NCI-H526 treated with DMSO at 0.1 percent for 48 hours (cell line): ENCODE measurements at regions not wholly inside any gene's neighbourhood (a gene's known extent, or its start where the extent isn't known, plus 50 kb on each side); places are given as distances from the start of the nearest gene placed in this dataset.
"Not testable (repeated sequence)": the region's sequence is repeated elsewhere in the genome, so short reads cannot be mapped to it uniquely, and the experiment has no call there.

Experiments
- DNase-seq: peaks from one replicate; lab custom pipeline; 2025; lab: John Stamatoyannopoulos, UW

GRCh38 chr14:105857220-105857825 is 330.9 kb downstream of the TMEM121 start:
- DNase-seq = no peak

- DNase-seq = no peak
Observed at GRCh38 chr14:105857826-105858675, 331.7 kb downstream of the TMEM121 start.

GRCh38 chr14:105858676-105859025 is 332.3 kb downstream of the TMEM121 start:
- no peak for DNase-seq

- not testable (repeated sequence) for DNase-seq
Observed at GRCh38 chr14:105859073-105859716, 332.8 kb downstream of the TMEM121 start.

DNA sequence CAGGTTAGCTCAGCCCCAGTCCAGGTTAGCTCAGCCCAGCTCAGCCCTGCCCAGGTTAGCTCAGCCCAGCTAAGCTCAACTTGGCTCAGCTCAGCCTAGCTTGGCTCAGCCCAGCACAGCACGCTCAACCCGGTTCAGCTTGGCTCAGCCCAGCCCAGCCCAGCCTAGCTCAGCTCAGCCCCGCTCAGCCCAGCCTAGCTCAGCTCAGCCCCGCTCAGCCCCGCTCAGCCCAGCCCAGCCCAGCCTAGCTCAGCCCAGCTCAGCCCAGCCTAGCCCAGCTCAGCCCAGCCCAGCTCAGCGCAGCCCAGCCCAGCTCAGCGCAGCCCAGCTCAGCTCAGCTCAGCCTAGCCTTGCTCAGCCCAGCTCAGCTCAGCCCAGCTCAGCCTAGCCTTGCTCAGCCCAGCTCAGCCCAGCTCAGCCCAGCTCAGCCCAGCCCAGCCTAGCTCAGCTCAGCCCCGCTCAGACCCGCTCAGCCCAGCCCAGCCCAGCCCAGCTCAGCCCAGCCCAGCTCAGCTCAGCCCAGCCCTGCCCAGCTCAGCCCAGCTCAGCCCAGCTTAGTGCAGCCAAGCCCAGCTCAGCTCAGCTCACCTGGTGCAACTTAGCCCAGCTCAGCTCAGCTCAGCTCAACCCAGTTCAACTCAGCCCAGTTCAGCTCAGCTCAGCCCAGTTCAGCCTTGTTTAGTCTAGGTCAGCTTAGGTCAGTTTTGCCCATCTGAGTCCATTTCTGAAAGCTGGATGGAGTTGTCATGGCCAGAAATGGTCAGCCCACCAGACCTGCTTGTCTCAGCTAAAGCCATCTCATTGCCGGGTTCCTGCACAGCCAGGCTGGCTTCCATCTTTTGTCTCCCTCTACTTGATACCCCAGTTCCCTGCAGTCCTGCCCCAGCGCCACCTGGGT is 333.6 kb downstream of the TMEM121 start:
- no peak for DNase-seq

DNA sequence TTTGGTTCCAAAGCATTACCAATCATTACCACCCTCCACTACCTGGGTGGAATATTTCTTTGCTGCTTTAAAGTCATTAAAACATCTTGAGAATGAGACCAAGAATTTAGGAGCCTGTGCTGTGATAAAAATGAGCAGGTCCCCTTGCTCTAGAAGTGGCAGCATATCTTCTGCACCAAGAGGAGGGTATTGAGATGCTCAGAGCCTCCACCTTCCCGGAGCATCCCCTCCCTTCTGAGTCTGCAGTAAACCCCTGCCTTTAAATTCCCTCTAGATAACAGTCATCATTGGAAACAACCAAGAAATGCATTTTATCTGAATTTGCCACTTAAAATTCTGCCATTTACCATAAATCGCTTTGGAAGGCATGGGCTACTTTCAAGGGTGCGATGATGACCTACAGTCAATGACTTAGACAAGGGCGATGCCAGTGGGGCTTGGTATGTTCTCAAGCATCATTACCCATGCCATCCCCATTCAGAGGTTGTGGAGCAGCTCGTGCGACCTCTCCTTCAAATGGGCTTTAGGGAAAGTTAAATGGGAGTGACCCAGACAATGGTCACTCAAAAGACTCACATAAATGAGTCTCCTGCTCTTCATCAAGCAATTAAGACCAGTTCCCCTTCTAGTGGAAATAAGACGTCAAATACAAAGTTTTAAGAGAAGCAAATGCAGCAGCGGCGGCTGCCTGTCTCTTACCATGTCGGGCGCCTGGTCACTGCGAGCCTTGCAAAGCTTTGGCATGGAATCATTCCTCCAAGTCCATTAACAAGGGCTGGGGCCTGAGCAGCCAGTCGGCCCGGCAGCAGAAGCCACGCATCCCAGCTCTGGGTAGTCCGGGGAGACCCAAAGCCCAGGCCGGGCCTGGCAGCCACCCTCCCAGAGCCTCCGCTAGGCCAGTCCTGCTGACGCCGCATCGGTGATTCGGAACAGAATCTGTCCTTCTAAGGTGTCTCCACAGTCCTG is 334.5 kb downstream of the TMEM121 start:
- no peak for DNase-seq

- DNase-seq = no peak
Observed at GRCh38 chr14:105861985-105862465, 335.6 kb downstream of the TMEM121 start.

- no peak for DNase-seq
Observed at GRCh38 chr14:105862581-105863239, 336.3 kb downstream of the TMEM121 start.

- no peak for DNase-seq
Observed at GRCh38 chr14:105863296-105864108, 337.1 kb downstream of the TMEM121 start.

GRCh38 chr14:105864116-105864515 is 337.7 kb downstream of the TMEM121 start:
- DNase-seq = no peak

GRCh38 chr14:105864651-105865265 is 338.4 kb downstream of the TMEM121 start:
- no peak for DNase-seq

DNA sequence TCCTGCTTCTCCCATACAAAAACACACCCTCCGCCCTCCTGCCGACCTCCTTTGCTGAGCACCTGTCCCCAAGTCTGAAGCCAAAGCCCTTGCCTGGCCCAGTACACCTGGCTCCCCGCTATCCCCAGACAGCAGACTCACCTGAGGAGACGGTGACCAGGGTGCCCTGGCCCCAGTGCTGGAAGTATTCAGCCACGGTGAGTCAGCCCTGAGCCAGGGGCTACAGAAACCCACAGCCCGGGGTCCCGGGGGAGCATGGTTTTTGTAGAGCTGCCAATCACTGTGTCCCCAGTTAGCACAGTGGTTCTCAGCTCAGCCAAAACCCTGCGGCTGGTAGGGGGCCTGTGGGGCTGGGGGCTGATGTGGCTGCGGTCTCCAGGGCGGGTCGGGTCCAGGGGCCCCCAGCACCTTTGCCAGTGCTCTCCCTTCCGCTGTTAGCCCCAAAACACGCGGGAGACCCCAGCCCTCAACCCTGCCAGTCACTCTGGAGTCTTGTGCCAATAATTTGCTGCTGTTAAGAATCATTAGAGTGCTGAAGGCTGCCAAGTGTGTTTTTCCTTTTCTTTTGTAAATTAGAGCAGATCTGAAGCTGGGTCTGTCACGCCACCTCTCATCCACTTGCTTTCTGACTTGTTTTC is 339.0 kb downstream of the TMEM121 start:
- no peak for DNase-seq

GRCh38 chr14:105865904-105866840 is 339.8 kb downstream of the TMEM121 start:
- no peak for DNase-seq

DNA sequence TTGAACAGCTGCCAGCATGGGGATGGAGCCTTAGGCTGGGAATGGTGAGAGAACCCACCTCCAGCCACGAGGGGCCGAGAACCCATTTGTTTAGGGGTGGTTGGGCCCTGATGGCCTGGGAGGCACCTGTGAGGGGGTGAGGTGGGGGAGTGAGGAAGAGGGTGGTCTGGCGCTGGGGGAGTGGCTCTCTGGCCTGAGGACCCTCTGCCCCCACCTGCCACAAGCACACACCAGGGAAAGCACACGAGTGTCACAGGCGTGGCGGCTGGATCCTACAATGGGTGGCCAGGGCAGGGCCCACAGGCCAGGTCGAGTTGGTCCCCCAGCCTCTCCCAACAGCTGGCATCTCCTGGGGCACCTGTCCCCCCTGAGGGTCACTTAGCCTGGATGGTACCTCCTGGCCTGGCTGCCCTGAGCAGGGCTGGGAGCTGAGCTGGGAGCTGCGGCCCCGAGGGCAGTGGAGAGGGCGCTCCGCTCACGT is 340.5 kb downstream of the TMEM121 start:
- no peak for DNase-seq

DNA sequence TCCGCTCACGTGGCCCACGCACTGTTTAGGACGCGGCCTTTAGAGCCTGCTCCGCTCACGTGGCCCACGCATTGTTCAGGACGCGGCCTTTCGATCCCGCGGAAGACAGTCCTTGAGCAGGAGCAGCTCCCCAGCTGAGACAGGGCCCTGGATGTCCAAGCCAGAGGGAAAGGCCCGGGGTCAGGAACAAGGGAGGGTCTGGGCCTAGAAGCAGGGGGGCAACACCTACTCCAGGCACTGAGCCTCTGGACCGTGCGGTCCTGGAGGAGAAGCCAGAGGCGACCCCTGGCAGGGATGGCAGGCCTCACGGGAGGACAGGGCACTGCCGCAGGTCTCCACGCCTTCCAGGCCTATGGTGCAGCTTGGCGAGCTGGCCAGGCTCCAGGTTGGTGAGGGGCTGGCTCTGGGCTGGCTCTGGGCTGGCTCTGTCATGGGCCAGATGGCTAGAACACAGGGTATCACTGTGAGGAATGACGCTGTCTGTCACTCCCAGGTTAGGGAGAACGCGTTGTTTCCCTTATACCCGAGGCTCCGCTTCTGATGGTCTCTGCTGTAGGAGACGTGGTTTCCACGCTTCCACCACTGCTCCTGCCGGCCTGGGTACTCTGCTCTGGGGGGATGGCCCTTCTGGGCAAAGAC is 341.7 kb downstream of the TMEM121 start:
- DNase-seq = no peak

DNA sequence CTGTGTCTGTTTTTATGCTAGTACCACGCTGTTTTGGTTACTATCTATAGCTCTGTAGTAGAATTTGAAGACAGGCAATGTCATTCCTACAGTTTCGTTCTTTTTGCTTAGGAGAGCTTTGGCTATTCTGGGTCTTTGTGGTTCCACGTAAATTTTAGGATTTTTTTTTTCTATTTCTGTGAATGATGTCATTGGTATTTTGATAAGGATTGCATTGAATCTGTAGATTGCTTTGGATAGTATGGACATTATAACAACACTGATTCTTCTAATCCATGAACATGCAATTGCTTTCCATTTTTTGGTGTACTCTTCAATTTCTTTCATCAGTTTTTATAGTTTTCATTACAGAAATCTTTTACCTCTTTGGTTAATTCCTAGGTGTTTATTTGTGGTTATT is 345.2 kb downstream of the TMEM121 start:
- no peak for DNase-seq
